ENCODE measurements at regions not wholly inside any gene's neighbourhood (a gene's known extent, or its start where the extent isn't known, plus 50 kb on each side); places are given as distances from the start of the nearest gene placed in this dataset.

GRCh38 chr19:32287811-32288227, 57.6 kb upstream of the ZNF507 start:
- DNase-seq (ENCODE audit: low spot score, unreplicated experiment) = peak; percentile 26
- Mint-ChIP-seq H3K36me3 (ENCODE audit: insufficient read depth) (no peaks in the 10 kb centered on the region), H3K4me1 (ENCODE audit: low read depth) (no peaks in the 10 kb centered on the region), H3K9me3 (ENCODE audit: low read depth) (no peaks in the 10 kb centered on the region), H3K27me3 (peaks cover 41% of the 10 kb centered on the region), H3K4me3 (ENCODE audit: low read depth) (no peak overlapping the region), H3K27ac (no peak overlapping the region)
- peak; percentile 57 for TF ChIP-seq CTCF (IDR thresholded peaks at IDR 0.05; ENCODE audit: unreplicated experiment)

- Mint-ChIP-seq H3K4me1 (ENCODE audit: low read depth) (no peaks in the 10 kb centered on the region), H3K27ac (no peak overlapping the region), H3K36me3 (ENCODE audit: insufficient read depth) (no peaks in the 10 kb centered on the region), H3K27me3 (peaks cover 29% of the 10 kb centered on the region), H3K4me3 (ENCODE audit: low read depth) (no peak overlapping the region), H3K9me3 (ENCODE audit: low read depth) (no peaks in the 10 kb centered on the region)
- no peak for DNase-seq (ENCODE audit: low spot score, unreplicated experiment)
- no peak for TF ChIP-seq CTCF (IDR thresholded peaks at IDR 0.05; ENCODE audit: unreplicated experiment)
These were observed 55.7 kb upstream of the ZNF507 start for GRCh38 chr19:32289566-32290210.

GRCh38 chr19:32291876-32292275, 53.5 kb upstream of the ZNF507 start:
- no peak overlapping the region for H3K4me3 Mint-ChIP-seq (ENCODE audit: low read depth)
- H3K9me3 Mint-ChIP-seq (ENCODE audit: low read depth) = no peaks in the 10 kb centered on the region
- DNase-seq (ENCODE audit: low spot score, unreplicated experiment) = no peak
- no peak for TF ChIP-seq CTCF (IDR thresholded peaks at IDR 0.05; ENCODE audit: unreplicated experiment)
- no peaks in the 10 kb centered on the region for H3K4me1 Mint-ChIP-seq (ENCODE audit: low read depth)
- H3K27ac Mint-ChIP-seq = no peak overlapping the region
- no peaks in the 10 kb centered on the region for H3K36me3 Mint-ChIP-seq (ENCODE audit: insufficient read depth)
- peaks cover 18% of the 10 kb centered on the region for H3K27me3 Mint-ChIP-seq

- TF ChIP-seq CTCF (IDR thresholded peaks at IDR 0.05; ENCODE audit: unreplicated experiment) = no peak
- no peaks in the 10 kb centered on the region for H3K36me3 Mint-ChIP-seq (ENCODE audit: insufficient read depth)
- H3K4me1 Mint-ChIP-seq (ENCODE audit: low read depth) = no peaks in the 10 kb centered on the region
- DNase-seq (ENCODE audit: low spot score, unreplicated experiment) = no peak
- no peak overlapping the region for H3K4me3 Mint-ChIP-seq (ENCODE audit: low read depth)
- H3K9me3 Mint-ChIP-seq (ENCODE audit: low read depth) = peaks cover 7% of the 10 kb centered on the region
- H3K27me3 Mint-ChIP-seq = peaks cover 3% of the 10 kb centered on the region
- H3K27ac Mint-ChIP-seq = peak overlapping the region; percentile 11
These were observed 50.5 kb upstream of the ZNF507 start for GRCh38 chr19:32294871-32295438.
